IMR-90 (cell line): ENCODE measurements at regions not wholly inside any gene's neighbourhood (a gene's known extent, or its start where the extent isn't known, plus 50 kb on each side); places are given as distances from the start of the nearest gene placed in this dataset.
A peak's percentile ranks its signal among the peaks of the same experiment; 100 is the strongest.
"Not testable (repeated sequence)": the region's sequence is repeated elsewhere in the genome, so short reads cannot be mapped to it uniquely, and the experiment has no call there.

ENCODE experiments used
- ATAC-seq: fragments of 200-7000 bp; cut with Tn5 transposase; 2 replicates; pipeline ENCODE4 v1.9.1; 2020; ENCODE audit warnings: low read depth, mild to moderate bottlenecking, moderate library complexity
- BruUV-seq: library from RNA; stranded (reverse); fragments of 400-500 nt; replicated peaks from 2 replicates; lab custom pipeline; 2021; lab: Mats Ljungman, UMichigan
- CTCF ChIA-PET: fragments of 300-600 bp; formaldehyde crosslinking; extraction: SDS; loops from one replicate; lab custom pipeline; 2021; ENCODE audit warnings: antibody characterized with exemption; lab: Yijun Ruan, JAX
- POLR2A ChIA-PET: fragments of 300-600 bp; sonication (Branson Sonifier 250); formaldehyde crosslinking; loops from one replicate; lab custom pipeline; 2022; ENCODE audit warnings: antibody characterized with exemption; ENCODE audit not compliant: unreplicated experiment; lab: Charles Lee
- DNase-seq: peaks from one replicate; pipeline ENCODE4 v3.0.0; 2013
- H2AFZ ChIP-seq: replicated peaks from 2 replicates; pipeline ENCODE3; 2013; ENCODE audit warnings: low read length, mild to moderate bottlenecking; ENCODE audit not compliant: poor library complexity
- H2AK5ac ChIP-seq: 2 replicates; pipeline ENCODE4 v1.6.1; 2013; ENCODE audit warnings: low read depth, low read length, inconsistent platforms
- H2AK9ac ChIP-seq: replicated peaks from 2 replicates; pipeline ENCODE3; 2013; ENCODE audit warnings: mild to moderate bottlenecking, low read depth, low read length, moderate library complexity; ENCODE audit not compliant: poor library complexity
- H2BK120ac ChIP-seq: 2 replicates; pipeline ENCODE4 v1.6.1; 2013; ENCODE audit warnings: low read depth, low read length, inconsistent platforms
- H2BK15ac ChIP-seq: 3 replicates; pipeline ENCODE4 v1.6.1; 2013; ENCODE audit warnings: low read depth, low read length, inconsistent platforms
- H2BK20ac ChIP-seq: 2 replicates; pipeline ENCODE4 v1.6.1; 2013; ENCODE audit warnings: low read depth, mild to moderate bottlenecking, inconsistent platforms, low read length, moderate library complexity
- H2BK5ac ChIP-seq: 2 replicates; pipeline ENCODE4 v1.6.1; 2013; ENCODE audit warnings: mild to moderate bottlenecking, low read depth, low read length, inconsistent platforms; ENCODE audit not compliant: poor library complexity, severe bottlenecking
- H3K14ac ChIP-seq: replicated peaks from 2 replicates; pipeline ENCODE4 v1.6.1; 2013; ENCODE audit warnings: low read depth, low read length, inconsistent platforms
- H3K18ac ChIP-seq: 2 replicates; pipeline ENCODE4 v1.6.1; 2013; ENCODE audit warnings: low read depth, low read length, control low read depth
- H3K23ac ChIP-seq: 2 replicates; pipeline ENCODE4 v1.6.1; 2013; ENCODE audit warnings: low read depth, low read length, inconsistent platforms
- H3K27ac ChIP-seq: 2 replicates; pipeline ENCODE4 v1.5.1; 2013; ENCODE audit warnings: mild to moderate bottlenecking, control low read depth, low read length; ENCODE audit not compliant: insufficient read depth
- H3K27me3 ChIP-seq: 2 replicates; pipeline ENCODE4 v1.6.1; 2013; ENCODE audit warnings: low read length; ENCODE audit not compliant: control insufficient read depth, insufficient read depth
- H3K36me3 ChIP-seq: 2 replicates; pipeline ENCODE4 v1.6.1; 2013; ENCODE audit warnings: low read length, mixed read lengths; ENCODE audit not compliant: control insufficient read depth, insufficient read depth
- H3K4ac ChIP-seq: 2 replicates; pipeline ENCODE4 v1.6.1; 2013; ENCODE audit warnings: low read depth, low read length, inconsistent platforms
- H3K4me1 ChIP-seq: 2 replicates; pipeline ENCODE4 v1.6.1; 2013; ENCODE audit warnings: low read length, mixed read lengths; ENCODE audit not compliant: control insufficient read depth, insufficient read depth
- H3K4me2 ChIP-seq: 2 replicates; pipeline ENCODE4 v1.6.1; 2013; ENCODE audit warnings: low read depth, mild to moderate bottlenecking, control low read depth, low read length, moderate library complexity
- H3K4me3 ChIP-seq: 2 replicates; pipeline ENCODE4 v1.5.1; 2013; ENCODE audit warnings: low read depth, mild to moderate bottlenecking, control low read depth, low read length, moderate library complexity; ENCODE audit not compliant: insufficient read depth
- H3K56ac ChIP-seq: 2 replicates; pipeline ENCODE4 v1.6.1; 2013; ENCODE audit warnings: low read length, inconsistent platforms; ENCODE audit not compliant: insufficient read depth; ENCODE audit errors: extremely low read depth
- H3K79me1 ChIP-seq, 2 experiments: 2 replicates each; pipeline ENCODE4 v1.6.1; 2013; ENCODE audit warnings: low read length in 2 of 2, inconsistent platforms in 1 of 2, low read depth in 1 of 2
- H3K9ac ChIP-seq: 2 replicates; pipeline ENCODE4 v1.6.1; 2013; ENCODE audit warnings: low read depth, low read length, control low read depth
- H3K9me1 ChIP-seq: 2 replicates; pipeline ENCODE4 v1.6.1; 2013; ENCODE audit warnings: low read length, inconsistent platforms; ENCODE audit not compliant: insufficient read depth
- H3K9me3 ChIP-seq: 2 replicates; pipeline ENCODE4 v1.6.1; 2013; ENCODE audit warnings: low read length; ENCODE audit not compliant: control insufficient read depth, insufficient read depth
- H4K20me1 ChIP-seq: 2 replicates; pipeline ENCODE4 v1.6.1; 2013; ENCODE audit warnings: low read length, inconsistent platforms; ENCODE audit not compliant: insufficient read depth
- H4K5ac ChIP-seq: 2 replicates; pipeline ENCODE4 v1.6.1; 2013; ENCODE audit warnings: mild to moderate bottlenecking, low read depth, low read length, control low read depth
- H4K8ac ChIP-seq, 2 experiments: 2 replicates each; pipeline ENCODE4 v1.6.1; 2013; ENCODE audit warnings: low read depth in 2 of 2, low read length in 2 of 2, control low read depth in 1 of 2, inconsistent platforms in 1 of 2
- H4K91ac ChIP-seq: 2 replicates; pipeline ENCODE4 v1.6.1; 2013; ENCODE audit warnings: low read depth, low read length, inconsistent platforms; ENCODE audit not compliant: insufficient read depth
- CEBPB ChIP-seq: IDR thresholded peaks from 2 replicates; pipeline ENCODE4 v1.6.1; 2012; ENCODE audit warnings: low read depth, low read length, improper control_type of control experiment
- CHD1 ChIP-seq: IDR thresholded peaks from 2 replicates; pipeline ENCODE4 v1.6.1; 2012; ENCODE audit warnings: low read depth, low read length, improper control_type of control experiment
- CTCF ChIP-seq: conservative IDR thresholded peaks from 2 replicates; pipeline ENCODE4 v1.5.1; 2012; ENCODE audit warnings: mild to moderate bottlenecking, low read depth, low read length, improper control_type of control experiment
- MAFK ChIP-seq: IDR thresholded peaks from 2 replicates; pipeline ENCODE4 v1.6.1; 2012; ENCODE audit warnings: low read depth, low read length, improper control_type of control experiment
- RAD21 ChIP-seq: IDR thresholded peaks from 2 replicates; pipeline ENCODE4 v1.6.1; 2012; ENCODE audit warnings: low read length, improper control_type of control experiment
- RFX5 ChIP-seq: IDR thresholded peaks from 2 replicates; pipeline ENCODE4 v1.8.0; 2012; ENCODE audit warnings: low read depth, mild to moderate bottlenecking, low read length, moderate library complexity
- SMC3 ChIP-seq: fragments of 150-350 bp; IDR thresholded peaks from 2 replicates; pipeline ENCODE4 v1.6.1; 2016; ENCODE audit warnings: low read depth, mild to moderate bottlenecking, antibody characterized with exemption, low read length, moderate library complexity
- WGBS, 2 experiments: methylation state at CpG; one replicate each; pipeline versions ENCODE4 v1.1.5 to v1.1.7; 2013; ENCODE audit warnings: missing lambda C conversion rate in 2 of 2; ENCODE audit not compliant: insufficient read length in 1 of 2; ENCODE audit errors: extremely low coverage in 2 of 2; 5-methylcytosine and 5-hydroxymethylcytosine counted together
- dilution Hi-C: fragments of 300-500 bp; cut with HindIII; formaldehyde crosslinking; loops from one replicate; pipeline ENCODE4 v1.14.3; 2018; ENCODE audit warnings: low sequenced_read_pairs; ENCODE audit not compliant: unreplicated experiment
- in situ Hi-C: fragments of 300-500 bp; cut with MboI; formaldehyde crosslinking; loops from 3 replicates; pipeline ENCODE4 v1.14.3; 2019; ENCODE audit warnings: low sequenced_read_pairs, inconsistent platforms, mixed read lengths
- intact Hi-C: fragments of 100-400 bp; cut with micrococcal nuclease; formaldehyde crosslinking; loops from 2 replicates; pipeline ENCODE4 v1.10.0; 2022

GRCh38 chr4:56575820-56576429 is 70.3 kb downstream of the ARL9 start:
- ATAC-seq (peak; percentile 94), DNase-seq (peak; percentile 63)
- H3K4me2 ChIP-seq = no peak overlapping the region
- whole genome bisulfite sequencing, 2 experiments = 14% methylated on average over 1 of the region's 1 CpG; no CpG with 5 or more reads in 1 of the 2 experiments
- no peak overlapping the region for H4K5ac ChIP-seq
- H2AFZ ChIP-seq = no peak overlapping the region
- H3K14ac ChIP-seq = no peak overlapping the region
- no peak overlapping the region for H2BK20ac ChIP-seq
- no peak overlapping the region for H2AK5ac ChIP-seq
- no peak overlapping the region for H3K56ac ChIP-seq
- intact Hi-C loops = loop anchor here (1.0 kb wide), 2 partner anchors 224 to 260 kb away; no protein-coding TSS in a partner anchor
- dilution Hi-C loops = no loop called here
- H2BK15ac ChIP-seq = no peak overlapping the region
- H4K8ac ChIP-seq = no peak overlapping the region
- no peak overlapping the region for H2BK5ac ChIP-seq
- H3K36me3 ChIP-seq = no peaks in the 10 kb centered on the region
- no peak overlapping the region for H4K91ac ChIP-seq
- no peaks in the 10 kb centered on the region for H3K9me3 ChIP-seq
- POLR2A ChIA-PET = interaction anchor here (0.6 kb wide), 1 partner anchor 9 kb away, joined by 3 read pairs; no protein-coding TSS in a partner anchor
- no peaks in the 10 kb centered on the region for H3K9me1 ChIP-seq
- CTCF ChIA-PET = interaction anchor here (0.6 to 2.3 kb wide), 10 partner anchors 10 to 264 kb away, joined by 3 to 14 read pairs (median 4); no protein-coding TSS in a partner anchor
- H3K4me3 ChIP-seq = no peak overlapping the region
- H4K20me1 ChIP-seq = no peaks in the 10 kb centered on the region
- TF ChIP-seq CEBPB (peak; percentile 36; the same call in 1 of the 2 replicates), MAFK (no peak), RFX5 (no peak), SMC3 (peak; percentile 76), CTCF (peak; percentile 67), RAD21 (peak; percentile 73), CHD1 (no peak)
- H3K4me1 ChIP-seq = no peaks in the 10 kb centered on the region
- no peak overlapping the region for H2AK9ac ChIP-seq
- no peak overlapping the region for H3K9ac ChIP-seq
- no peak overlapping the region for H2BK120ac ChIP-seq
- H3K4ac ChIP-seq = no peak overlapping the region
- no peaks in the 10 kb centered on the region for H3K27me3 ChIP-seq
- no peaks in the 10 kb centered on the region for H3K79me1 ChIP-seq
- in situ Hi-C loops = no loop called here
- no peak overlapping the region for H3K23ac ChIP-seq
- no peak overlapping the region for H3K27ac ChIP-seq
- no TSS peak for BruUV-seq
- H3K18ac ChIP-seq = no peak overlapping the region

DNA sequence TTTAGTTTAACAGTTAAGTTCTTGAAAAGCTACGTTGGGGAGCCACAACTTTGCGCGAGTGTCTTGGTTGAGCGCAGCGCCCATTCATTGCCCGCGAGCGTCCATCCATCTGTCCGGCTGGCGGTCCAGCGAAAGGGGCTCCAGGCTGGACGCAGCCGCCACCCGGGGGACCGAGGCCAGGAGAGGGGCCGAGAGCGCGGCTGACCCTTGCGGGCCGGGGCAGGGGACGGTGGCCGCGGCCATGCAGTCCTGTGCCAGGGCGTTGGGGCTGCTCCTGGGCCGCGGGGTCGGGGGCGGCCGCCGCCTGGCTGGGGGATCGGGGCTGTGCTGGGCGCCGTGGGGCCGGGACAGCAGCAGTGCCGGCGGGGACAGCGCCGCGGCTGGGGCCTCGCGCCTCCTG is 86.8 kb downstream of the ARL9 start:
- H3K9me1 ChIP-seq, H3K4ac ChIP-seq, in situ Hi-C loops, H2BK15ac ChIP-seq, H3K36me3 ChIP-seq, ATAC-seq, H3K9ac ChIP-seq, H3K56ac ChIP-seq, H4K20me1 ChIP-seq, H3K23ac ChIP-seq, H2AK9ac ChIP-seq, H3K79me1 ChIP-seq, H3K27me3 ChIP-seq, intact Hi-C loops, H3K4me3 ChIP-seq, H2AK5ac ChIP-seq, BruUV-seq, H3K27ac ChIP-seq, H2BK5ac ChIP-seq, H4K8ac ChIP-seq, CTCF ChIA-PET, H4K91ac ChIP-seq, H3K4me2 ChIP-seq, H3K9me3 ChIP-seq, H2BK120ac ChIP-seq, H2BK20ac ChIP-seq, H2AFZ ChIP-seq, H3K4me1 ChIP-seq, H3K18ac ChIP-seq, dilution Hi-C loops, H4K5ac ChIP-seq, H3K14ac ChIP-seq, DNase-seq, POLR2A ChIA-PET: not testable (repeated sequence)
- WGBS, 2 experiments = 70% methylated on average over 10 of the region's 41 CpGs; no CpG with 5 or more reads in 1 of the 2 experiments
